Mammary epithelial cell (primary cell): ENCODE measurements at regions not wholly inside any gene's neighbourhood (a gene's known extent, or its start where the extent isn't known, plus 50 kb on each side); places are given as distances from the start of the nearest gene placed in this dataset.

Experiments used
- EZH2 ChIP-seq: IDR thresholded peaks from 2 replicates; pipeline ENCODE4 v1.6.1; 2012; ENCODE audit warnings: low read length, inconsistent platforms, borderline replicate concordance
- TF ChIP-seq, protein P1 (sequence below), 2 donors: IDR thresholded peaks in 1 of 2; conservative IDR thresholded peaks in 1 of 2; 2 replicates each; pipeline ENCODE4 v1.5.1; 2011 to 2012; ENCODE audit warnings: inconsistent platforms in 2 of 2, low read length in 2 of 2, mild to moderate bottlenecking in 2 of 2, control low read depth in 1 of 2, low read depth in 1 of 2; ENCODE audit not compliant: insufficient read depth in 1 of 2; ENCODE audit errors: extremely low read depth in 1 of 2

DNA sequence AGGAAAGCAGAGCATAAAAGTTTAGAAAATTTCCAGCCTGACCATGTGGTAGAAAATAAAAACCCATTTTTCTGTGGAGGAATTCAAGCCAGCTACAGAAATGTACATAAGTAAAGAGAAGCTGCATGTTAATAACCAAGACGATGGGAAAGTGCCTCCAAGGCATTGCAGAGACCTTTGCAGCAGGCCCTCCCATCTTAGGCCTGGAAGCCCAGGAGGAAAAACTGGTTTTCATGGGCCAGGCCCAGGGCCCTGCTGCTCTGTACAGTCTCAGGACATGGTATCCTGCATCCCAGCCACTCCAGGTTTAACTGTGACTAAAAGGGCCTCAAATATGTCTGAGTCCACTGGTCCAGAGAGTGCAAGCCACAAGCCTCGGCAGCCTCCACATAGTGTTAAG, 754.8 kb upstream of the RIOK2 start:
- TF ChIP-seq, protein P1, sequence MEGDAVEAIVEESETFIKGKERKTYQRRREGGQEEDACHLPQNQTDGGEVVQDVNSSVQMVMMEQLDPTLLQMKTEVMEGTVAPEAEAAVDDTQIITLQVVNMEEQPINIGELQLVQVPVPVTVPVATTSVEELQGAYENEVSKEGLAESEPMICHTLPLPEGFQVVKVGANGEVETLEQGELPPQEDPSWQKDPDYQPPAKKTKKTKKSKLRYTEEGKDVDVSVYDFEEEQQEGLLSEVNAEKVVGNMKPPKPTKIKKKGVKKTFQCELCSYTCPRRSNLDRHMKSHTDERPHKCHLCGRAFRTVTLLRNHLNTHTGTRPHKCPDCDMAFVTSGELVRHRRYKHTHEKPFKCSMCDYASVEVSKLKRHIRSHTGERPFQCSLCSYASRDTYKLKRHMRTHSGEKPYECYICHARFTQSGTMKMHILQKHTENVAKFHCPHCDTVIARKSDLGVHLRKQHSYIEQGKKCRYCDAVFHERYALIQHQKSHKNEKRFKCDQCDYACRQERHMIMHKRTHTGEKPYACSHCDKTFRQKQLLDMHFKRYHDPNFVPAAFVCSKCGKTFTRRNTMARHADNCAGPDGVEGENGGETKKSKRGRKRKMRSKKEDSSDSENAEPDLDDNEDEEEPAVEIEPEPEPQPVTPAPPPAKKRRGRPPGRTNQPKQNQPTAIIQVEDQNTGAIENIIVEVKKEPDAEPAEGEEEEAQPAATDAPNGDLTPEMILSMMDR (conservative IDR thresholded peaks at IDR 0.05 in 1 of 2, IDR thresholded peaks at IDR 0.05 in 1 of 2; ENCODE audit: extremely low read depth in 1 of 2, insufficient read depth in 1 of 2, low read depth in 1 of 2, low read length in 2 of 2): no peak
- no peak for TF ChIP-seq EZH2
